ENCODE measurements at regions not wholly inside any gene's neighbourhood (a gene's known extent, or its start where the extent isn't known, plus 50 kb on each side); places are given as distances from the start of the nearest gene placed in this dataset.
A peak's percentile ranks its signal among the peaks of the same experiment; 100 is the strongest.

DNA sequence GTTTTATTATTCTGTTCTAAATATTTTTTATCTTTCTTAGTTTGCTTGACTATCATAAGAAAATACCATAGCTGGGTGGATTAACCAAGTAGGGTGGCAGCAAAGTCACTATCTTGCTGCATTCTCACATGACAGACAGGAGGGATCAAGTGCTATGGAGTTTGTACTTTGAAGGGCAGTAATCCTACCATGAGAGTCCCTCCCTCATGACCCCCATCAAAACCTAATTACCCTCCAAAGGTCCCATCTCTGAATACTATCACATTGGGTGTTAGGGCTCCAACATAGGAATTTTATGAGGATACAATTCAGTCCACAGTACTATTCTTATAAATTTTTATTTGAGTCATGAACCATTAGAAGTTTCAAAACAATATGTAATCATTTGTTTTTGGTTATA lies 388.5 kb upstream of the B3GALT2 start:
- Histone ChIP-seq H3K4me3 (no peak overlapping the region), H3K9me3 (replicated peaks) (no peaks in the 10 kb centered on the region), H3K27me3 (replicated peaks) (no peaks in the 10 kb centered on the region), H3K36me3 (no peaks in the 10 kb centered on the region), H3K4me1 (replicated peaks) (no peaks in the 10 kb centered on the region), H3K27ac (no peak overlapping the region)
- DNase-seq (ENCODE audit: low read depth in 1 of 2, low spot score in 2 of 2), result no peak

DNA sequence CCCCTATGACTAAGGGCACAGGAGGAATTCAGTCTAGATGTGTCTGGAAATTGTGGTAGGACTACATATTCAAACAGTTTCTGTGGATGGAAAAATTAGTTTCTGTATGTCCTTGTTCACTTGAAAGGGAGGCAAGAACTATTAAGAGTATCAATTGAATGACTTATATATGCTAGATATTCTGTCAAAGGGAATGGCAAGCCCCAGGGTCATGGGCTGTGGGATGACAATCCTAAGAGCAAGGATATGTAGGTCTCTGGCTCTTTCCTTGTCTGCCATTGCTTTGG lies 383.5 kb upstream of the B3GALT2 start:
- Histone ChIP-seq H3K36me3 (no peaks in the 10 kb centered on the region), H3K4me3 (no peak overlapping the region), H3K9me3 (replicated peaks) (no peaks in the 10 kb centered on the region), H3K27me3 (replicated peaks) (no peaks in the 10 kb centered on the region), H3K27ac (no peak overlapping the region), H3K4me1 (replicated peaks) (no peaks in the 10 kb centered on the region)
- DNase-seq (ENCODE audit: low read depth in 1 of 2, low spot score in 2 of 2), result no peak

DNA sequence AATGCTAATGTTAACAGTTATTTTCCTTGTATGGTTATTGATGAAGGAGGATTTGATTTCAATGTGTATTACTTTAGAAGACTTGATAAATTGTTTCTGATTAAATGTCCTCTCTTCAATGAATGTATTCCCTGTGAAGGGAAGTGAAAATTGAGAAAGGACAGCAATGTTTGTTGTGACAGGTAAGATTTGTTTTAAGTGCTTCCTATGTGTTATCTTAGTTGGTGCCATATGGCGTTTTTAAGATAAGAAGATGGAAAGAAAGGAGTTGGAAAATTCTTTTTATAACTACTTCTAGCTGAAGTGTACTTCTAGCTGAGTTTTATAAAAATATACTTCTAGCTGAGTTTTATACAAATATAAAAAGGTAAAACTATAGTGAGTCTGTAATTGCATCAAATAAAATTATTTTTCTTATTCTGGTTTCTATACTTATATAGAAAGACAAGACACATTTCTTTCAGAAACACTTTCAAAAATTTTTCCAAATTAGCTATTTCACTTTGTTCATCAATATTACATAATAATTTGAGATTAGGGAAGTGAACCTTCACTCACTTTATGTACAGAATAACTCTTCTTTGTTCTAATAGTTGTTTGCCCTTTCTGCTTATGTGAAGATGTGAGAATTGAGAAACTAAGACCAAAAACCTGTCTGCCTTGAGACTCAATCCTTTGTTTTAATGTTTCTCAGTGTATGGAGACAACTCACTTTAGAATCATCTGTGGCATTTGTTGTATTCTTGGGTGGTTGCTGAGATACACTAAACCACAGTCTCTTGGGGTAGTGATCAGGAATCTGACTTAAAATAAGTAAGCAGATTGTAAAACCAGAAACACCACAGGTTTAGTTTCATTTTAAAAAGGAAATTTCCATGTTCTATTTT lies 382.9 kb upstream of the B3GALT2 start:
- Histone ChIP-seq H3K27me3 (replicated peaks) (no peaks in the 10 kb centered on the region), H3K9me3 (replicated peaks) (no peaks in the 10 kb centered on the region), H3K36me3 (no peaks in the 10 kb centered on the region), H3K27ac (no peak overlapping the region), H3K4me3 (no peak overlapping the region), H3K4me1 (replicated peaks) (no peaks in the 10 kb centered on the region)
- peak in 1 of 2 experiments; percentile 5 for DNase-seq (ENCODE audit: low read depth in 1 of 2, low spot score in 2 of 2)

- Histone ChIP-seq H3K36me3 (no peaks in the 10 kb centered on the region), H3K4me1 (replicated peaks) (no peaks in the 10 kb centered on the region), H3K9me3 (replicated peaks) (no peaks in the 10 kb centered on the region), H3K4me3 (no peak overlapping the region), H3K27ac (no peak overlapping the region), H3K27me3 (replicated peaks) (no peaks in the 10 kb centered on the region)
- no peak for DNase-seq (ENCODE audit: low read depth in 1 of 2, low spot score in 2 of 2)
Observed at GRCh38 chr1:193568512-193568911, 382.1 kb upstream of the B3GALT2 start.

GRCh38 chr1:193567937-193568336 lies 381.5 kb upstream of the B3GALT2 start:
- H3K27me3 ChIP-seq (replicated peaks), result no peaks in the 10 kb centered on the region
- H3K4me1 ChIP-seq (replicated peaks), result no peaks in the 10 kb centered on the region
- no peak overlapping the region for H3K27ac ChIP-seq
- H3K9me3 ChIP-seq (replicated peaks), result no peaks in the 10 kb centered on the region
- no peak overlapping the region for H3K4me3 ChIP-seq
- no peak for DNase-seq (ENCODE audit: low read depth in 1 of 2, low spot score in 2 of 2)
- no peaks in the 10 kb centered on the region for H3K36me3 ChIP-seq

- Histone ChIP-seq H3K4me3 (no peak overlapping the region), H3K27me3 (replicated peaks) (no peaks in the 10 kb centered on the region), H3K36me3 (no peaks in the 10 kb centered on the region), H3K9me3 (replicated peaks) (no peaks in the 10 kb centered on the region), H3K27ac (no peak overlapping the region), H3K4me1 (replicated peaks) (no peaks in the 10 kb centered on the region)
- no peak for DNase-seq (ENCODE audit: low read depth in 1 of 2, low spot score in 2 of 2)
Observed at GRCh38 chr1:193566735-193567134, 380.3 kb upstream of the B3GALT2 start.

GRCh38 chr1:193565971-193566577 lies 379.7 kb upstream of the B3GALT2 start:
- Histone ChIP-seq H3K9me3 (replicated peaks) (no peaks in the 10 kb centered on the region), H3K4me1 (replicated peaks) (no peaks in the 10 kb centered on the region), H3K27me3 (replicated peaks) (no peaks in the 10 kb centered on the region), H3K4me3 (no peak overlapping the region), H3K36me3 (no peaks in the 10 kb centered on the region), H3K27ac (no peak overlapping the region)
- DNase-seq (ENCODE audit: low read depth in 1 of 2, low spot score in 2 of 2), result no peak

GRCh38 chr1:193562121-193562520 lies 375.7 kb upstream of the B3GALT2 start:
- Histone ChIP-seq H3K9me3 (replicated peaks) (no peaks in the 10 kb centered on the region), H3K4me3 (no peak overlapping the region), H3K4me1 (replicated peaks) (no peaks in the 10 kb centered on the region), H3K27ac (no peak overlapping the region), H3K36me3 (no peaks in the 10 kb centered on the region), H3K27me3 (replicated peaks) (no peaks in the 10 kb centered on the region)
- DNase-seq (ENCODE audit: low read depth in 1 of 2, low spot score in 2 of 2), result no peak

- H3K27ac ChIP-seq, result no peak overlapping the region
Observed at GRCh38 chr1:193558491-193559028, 372.1 kb upstream of the B3GALT2 start.

DNA sequence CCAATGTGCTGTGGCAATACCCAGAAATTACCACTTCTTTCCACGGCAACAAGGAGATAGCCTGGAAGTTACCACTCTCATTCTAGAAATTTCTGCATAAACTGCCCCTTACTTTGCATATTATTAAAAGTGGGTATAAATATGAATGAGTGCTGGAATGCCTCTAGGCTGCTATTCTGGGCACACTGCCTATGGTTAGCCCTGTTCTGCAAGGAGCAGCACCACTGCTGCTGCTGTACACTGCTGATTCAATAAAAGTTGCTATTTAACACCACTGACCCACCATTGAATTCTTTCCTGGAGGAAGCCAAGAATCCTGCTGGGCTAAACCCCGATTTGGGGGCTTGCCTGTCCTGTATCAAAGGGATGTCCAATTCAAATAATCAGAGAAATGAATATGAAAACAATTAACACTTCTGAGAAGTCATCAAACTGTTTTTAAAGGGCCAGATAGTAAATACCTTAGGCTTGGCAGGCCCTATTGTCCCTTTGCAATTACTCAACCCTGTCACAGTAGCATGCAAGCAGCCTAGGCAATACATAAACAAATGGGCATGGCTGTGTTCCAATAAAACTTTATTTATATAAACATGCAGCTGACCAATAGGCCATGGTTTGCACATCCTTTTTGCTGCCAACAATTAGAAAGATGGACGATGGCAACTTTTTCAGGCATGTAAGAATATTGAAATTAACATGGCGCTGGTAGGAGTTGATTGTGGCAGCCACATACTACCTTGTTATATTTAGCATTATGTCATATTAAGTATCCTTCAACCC lies 369.4 kb upstream of the B3GALT2 start:
- Histone ChIP-seq H3K27ac (no peak overlapping the region), H3K4me1 (replicated peaks) (no peaks in the 10 kb centered on the region), H3K9me3 (replicated peaks) (no peaks in the 10 kb centered on the region), H3K36me3 (no peaks in the 10 kb centered on the region), H3K4me3 (no peak overlapping the region), H3K27me3 (replicated peaks) (no peaks in the 10 kb centered on the region)
- no peak for DNase-seq (ENCODE audit: low read depth in 1 of 2, low spot score in 2 of 2)

More at GRCh38 chr1:193558491-193559028, 372.1 kb upstream of the B3GALT2 start:
- H3K36me3 ChIP-seq, result no peaks in the 10 kb centered on the region
- no peaks in the 10 kb centered on the region for H3K27me3 ChIP-seq (replicated peaks)
- no peaks in the 10 kb centered on the region for H3K4me1 ChIP-seq (replicated peaks)
- no peaks in the 10 kb centered on the region for H3K9me3 ChIP-seq (replicated peaks)
- H3K4me3 ChIP-seq, result no peak overlapping the region
- peak in 1 of 2 experiments; percentile 6 for DNase-seq (ENCODE audit: low read depth in 1 of 2, low spot score in 2 of 2)

GRCh38 chr1:193553564-193553963 lies 367.2 kb upstream of the B3GALT2 start:
- H3K4me3 ChIP-seq, result no peak overlapping the region

DNA sequence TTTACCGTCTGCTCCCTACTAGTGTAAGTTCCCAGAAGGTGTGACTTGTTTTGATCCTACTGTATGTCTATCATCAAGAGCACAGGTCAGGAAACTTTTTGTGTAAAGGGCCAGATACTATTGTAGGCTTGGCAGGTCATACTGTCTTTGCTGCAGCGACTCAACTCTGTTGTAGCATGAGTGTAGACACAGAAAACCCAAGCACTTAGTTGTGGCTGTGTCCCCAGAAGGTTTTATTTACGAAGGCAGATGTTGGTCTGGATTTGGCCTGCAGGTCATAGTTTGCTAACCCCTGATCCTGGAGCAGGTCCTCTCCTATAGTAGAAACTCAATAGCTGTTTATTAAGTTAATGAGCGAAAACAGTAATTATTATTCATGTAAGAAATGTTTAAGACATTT lies 365.9 kb upstream of the B3GALT2 start:
- DNase-seq (ENCODE audit: low read depth in 1 of 2, low spot score in 2 of 2), result no peak
- Histone ChIP-seq H3K36me3 (no peaks in the 10 kb centered on the region), H3K4me3 (no peak overlapping the region), H3K9me3 (replicated peaks) (no peaks in the 10 kb centered on the region), H3K4me1 (replicated peaks) (no peaks in the 10 kb centered on the region), H3K27ac (no peak overlapping the region), H3K27me3 (replicated peaks) (no peaks in the 10 kb centered on the region)

More at GRCh38 chr1:193553564-193553963, 367.2 kb upstream of the B3GALT2 start:
- Histone ChIP-seq H3K4me1 (replicated peaks) (no peaks in the 10 kb centered on the region), H3K27ac (no peak overlapping the region), H3K36me3 (no peaks in the 10 kb centered on the region), H3K27me3 (replicated peaks) (no peaks in the 10 kb centered on the region), H3K9me3 (replicated peaks) (no peaks in the 10 kb centered on the region)
- DNase-seq (ENCODE audit: low read depth in 1 of 2, low spot score in 2 of 2), result no peak

DNA sequence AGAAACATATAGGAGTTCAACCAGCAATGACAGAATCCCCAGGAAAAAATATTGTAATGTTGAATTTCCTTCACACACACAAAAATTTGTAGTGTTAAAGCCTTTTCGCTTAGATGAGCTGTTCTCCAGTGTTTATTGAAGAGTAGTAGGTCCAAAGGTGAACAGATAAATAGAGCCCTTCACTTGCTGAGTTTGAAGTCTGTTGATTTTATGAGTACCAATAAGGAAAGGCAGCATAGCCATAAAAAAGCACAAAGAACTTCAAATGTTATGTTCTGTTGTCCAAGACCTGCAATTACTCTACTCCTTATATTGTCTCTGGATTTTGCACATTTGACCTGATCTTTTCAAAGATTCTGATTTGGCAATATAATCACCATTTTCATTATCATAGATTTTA lies 362.7 kb upstream of the B3GALT2 start:
- Histone ChIP-seq H3K9me3 (replicated peaks) (no peaks in the 10 kb centered on the region), H3K36me3 (no peaks in the 10 kb centered on the region), H3K27ac (no peak overlapping the region), H3K27me3 (replicated peaks) (no peaks in the 10 kb centered on the region), H3K4me3 (no peak overlapping the region), H3K4me1 (replicated peaks) (no peaks in the 10 kb centered on the region)
- no peak for DNase-seq (ENCODE audit: low read depth in 1 of 2, low spot score in 2 of 2)

GRCh38 chr1:193545171-193545570 lies 358.8 kb upstream of the B3GALT2 start:
- Histone ChIP-seq H3K27me3 (replicated peaks) (no peaks in the 10 kb centered on the region), H3K4me1 (replicated peaks) (no peaks in the 10 kb centered on the region), H3K9me3 (replicated peaks) (no peaks in the 10 kb centered on the region), H3K36me3 (no peaks in the 10 kb centered on the region), H3K27ac (no peak overlapping the region), H3K4me3 (no peak overlapping the region)
- DNase-seq (ENCODE audit: low read depth in 1 of 2, low spot score in 2 of 2), result no peak

Measured in SJSA1 (cell line).